AG04450 (cell line): ENCODE measurements at regions not wholly inside any gene's neighbourhood (a gene's known extent, or its start where the extent isn't known, plus 50 kb on each side); places are given as distances from the start of the nearest gene placed in this dataset.

ENCODE experiments used
- CTCF ChIA-PET: fragments of 300-600, 350-600 bp; formaldehyde crosslinking; extraction: SDS; loops from one replicate; lab custom pipeline; 2022; ENCODE audit warnings: antibody characterized with exemption, inconsistent platforms; lab: Charles Lee
- POLR2A ChIA-PET: fragments of 350-600 bp; formaldehyde crosslinking; extraction: SDS; loops from one replicate; lab custom pipeline; 2021; ENCODE audit warnings: antibody characterized with exemption, inconsistent platforms; lab: Yijun Ruan, JAX
- DNase-seq: peaks from one replicate; pipeline ENCODE4 v3.0.0-alpha.2; 2011; ENCODE audit warnings: low read depth, low spot score
- H3K27ac ChIP-seq: one replicate; pipeline ENCODE4 v1.5.1; 2012; ENCODE audit warnings: low read depth, low read length, control low read depth
- H3K27me3 ChIP-seq: one replicate; pipeline ENCODE4 v1.6.0; 2012; ENCODE audit warnings: low read length; ENCODE audit not compliant: control insufficient read depth, insufficient read depth
- H3K4me3 ChIP-seq: 2 replicates; pipeline ENCODE4 v1.5.1; 2011; ENCODE audit warnings: mild to moderate bottlenecking, low read depth, low read length, control low read depth
- H3K9me3 ChIP-seq: 2 replicates; pipeline ENCODE4 v1.5.1; 2012; ENCODE audit warnings: low read length; ENCODE audit not compliant: control insufficient read depth, insufficient read depth
- TF ChIP-seq, protein P1 (sequence below): IDR thresholded peaks from 2 replicates; pipeline ENCODE4 v1.5.1; 2011; ENCODE audit warnings: low read depth, low read length, control low read depth, inconsistent platforms

DNA sequence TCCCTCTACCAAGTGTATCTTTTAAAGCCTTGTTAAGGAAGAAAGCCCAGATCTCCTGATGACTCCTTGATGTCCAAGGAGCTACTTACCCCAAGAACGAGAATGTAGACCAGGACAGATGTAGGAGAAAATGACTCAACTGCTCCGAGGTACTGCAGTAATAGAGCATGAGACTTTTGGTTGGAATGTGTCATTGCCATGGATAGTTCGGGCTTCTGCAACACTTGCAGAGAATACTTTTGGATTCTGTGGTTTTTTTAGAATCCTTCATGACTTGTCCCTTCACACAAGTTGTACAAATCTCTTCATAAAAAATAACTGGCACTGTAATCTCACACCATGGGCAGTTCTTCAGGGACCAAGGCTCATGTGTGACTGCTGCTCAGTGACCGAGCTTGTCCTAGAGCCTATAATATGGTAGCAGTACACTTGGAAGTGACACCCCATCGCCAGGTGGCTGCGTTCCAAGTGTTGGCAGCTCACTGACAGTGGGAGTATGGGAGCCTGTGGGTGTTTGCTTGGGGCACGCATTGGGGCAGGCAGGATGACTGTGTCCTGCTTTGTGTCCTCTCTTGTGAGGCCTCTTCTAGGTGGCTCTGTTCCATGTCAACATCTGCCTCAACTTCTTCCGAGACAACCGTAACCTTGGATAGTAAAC lies 87.9 kb upstream of the WDR1 start:
- ChIA-PET POLR2A (no interaction called here), CTCF (no interaction called here)
- Histone ChIP-seq H3K4me3 (no peak overlapping the region), H3K9me3 (no peaks in the 10 kb centered on the region), H3K27me3 (no peaks in the 10 kb centered on the region), H3K27ac (no peak overlapping the region)
- DNase-seq = no peak
- TF ChIP-seq, protein P1, sequence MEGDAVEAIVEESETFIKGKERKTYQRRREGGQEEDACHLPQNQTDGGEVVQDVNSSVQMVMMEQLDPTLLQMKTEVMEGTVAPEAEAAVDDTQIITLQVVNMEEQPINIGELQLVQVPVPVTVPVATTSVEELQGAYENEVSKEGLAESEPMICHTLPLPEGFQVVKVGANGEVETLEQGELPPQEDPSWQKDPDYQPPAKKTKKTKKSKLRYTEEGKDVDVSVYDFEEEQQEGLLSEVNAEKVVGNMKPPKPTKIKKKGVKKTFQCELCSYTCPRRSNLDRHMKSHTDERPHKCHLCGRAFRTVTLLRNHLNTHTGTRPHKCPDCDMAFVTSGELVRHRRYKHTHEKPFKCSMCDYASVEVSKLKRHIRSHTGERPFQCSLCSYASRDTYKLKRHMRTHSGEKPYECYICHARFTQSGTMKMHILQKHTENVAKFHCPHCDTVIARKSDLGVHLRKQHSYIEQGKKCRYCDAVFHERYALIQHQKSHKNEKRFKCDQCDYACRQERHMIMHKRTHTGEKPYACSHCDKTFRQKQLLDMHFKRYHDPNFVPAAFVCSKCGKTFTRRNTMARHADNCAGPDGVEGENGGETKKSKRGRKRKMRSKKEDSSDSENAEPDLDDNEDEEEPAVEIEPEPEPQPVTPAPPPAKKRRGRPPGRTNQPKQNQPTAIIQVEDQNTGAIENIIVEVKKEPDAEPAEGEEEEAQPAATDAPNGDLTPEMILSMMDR = no peak

DNA sequence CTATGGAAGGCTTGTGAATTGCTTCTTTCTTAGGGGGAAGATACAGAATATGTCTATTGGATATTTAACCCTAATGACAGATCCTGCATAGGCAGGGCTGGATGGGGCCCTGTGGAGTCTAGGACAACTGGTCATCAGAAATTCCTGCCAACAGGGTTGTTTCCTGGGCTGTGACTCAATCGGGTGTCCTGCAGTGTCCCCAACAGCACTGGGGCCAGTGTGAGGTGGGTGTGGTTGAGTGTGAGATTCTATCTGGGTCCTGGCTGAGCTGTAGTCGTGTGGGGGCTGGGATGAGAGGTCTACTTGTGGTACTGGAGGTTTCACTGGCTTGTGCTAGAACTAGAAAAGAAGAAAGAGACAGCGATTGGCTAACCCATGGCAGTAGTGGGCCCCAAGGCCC lies 87.3 kb upstream of the WDR1 start:
- ChIA-PET CTCF (no interaction called here), POLR2A (no interaction called here)
- H3K4me3 ChIP-seq = no peak overlapping the region
- no peaks in the 10 kb centered on the region for H3K27me3 ChIP-seq
- H3K27ac ChIP-seq = no peak overlapping the region
- TF ChIP-seq, protein P1 = no peak
- DNase-seq = no peak
- no peaks in the 10 kb centered on the region for H3K9me3 ChIP-seq

DNA sequence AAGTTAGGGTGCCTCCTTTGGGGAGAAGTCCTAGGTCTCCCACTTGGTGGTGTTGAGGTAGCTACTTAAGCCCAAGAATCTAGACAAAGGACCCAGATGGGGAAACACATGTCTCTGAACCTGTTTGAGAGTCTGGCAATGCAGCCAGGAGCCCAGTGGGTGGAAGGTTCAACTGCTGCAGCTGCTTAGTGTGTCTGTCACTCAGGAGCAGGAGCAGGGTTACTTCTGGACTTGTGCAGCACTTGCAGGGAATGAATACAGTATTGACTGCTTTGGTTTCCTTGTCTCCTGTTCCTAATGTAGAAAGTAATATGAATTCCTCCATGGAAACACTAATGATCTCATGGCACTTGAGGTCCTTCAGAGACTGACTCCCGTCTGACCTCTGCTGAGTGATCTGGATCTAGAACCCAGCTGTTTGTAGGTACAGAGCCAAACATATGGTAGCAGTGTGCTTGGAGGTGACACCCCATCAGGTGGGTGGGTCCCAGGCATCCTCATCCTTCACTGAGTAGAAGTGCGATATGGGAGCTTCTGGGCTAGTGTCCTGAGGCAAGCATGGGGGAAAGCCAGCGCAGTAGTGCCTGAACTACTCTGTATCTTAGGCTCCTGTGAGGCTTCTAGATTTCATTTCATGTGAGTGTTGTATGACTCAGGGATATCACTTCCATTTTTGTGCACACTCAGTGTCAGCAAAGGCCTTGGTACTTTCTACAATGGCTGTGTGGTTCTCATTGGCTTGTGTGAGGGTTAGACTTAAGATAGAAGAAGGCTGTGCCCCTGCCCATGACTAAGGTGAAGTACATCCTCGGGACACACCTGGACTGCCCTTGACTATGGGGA lies 85.0 kb upstream of the WDR1 start:
- no peak overlapping the region for H3K4me3 ChIP-seq
- DNase-seq = no peak
- TF ChIP-seq, protein P1 = no peak
- H3K27ac ChIP-seq = no peak overlapping the region
- POLR2A ChIA-PET = no interaction called here
- no peaks in the 10 kb centered on the region for H3K27me3 ChIP-seq
- CTCF ChIA-PET = no interaction called here
- H3K9me3 ChIP-seq = no peaks in the 10 kb centered on the region

DNA sequence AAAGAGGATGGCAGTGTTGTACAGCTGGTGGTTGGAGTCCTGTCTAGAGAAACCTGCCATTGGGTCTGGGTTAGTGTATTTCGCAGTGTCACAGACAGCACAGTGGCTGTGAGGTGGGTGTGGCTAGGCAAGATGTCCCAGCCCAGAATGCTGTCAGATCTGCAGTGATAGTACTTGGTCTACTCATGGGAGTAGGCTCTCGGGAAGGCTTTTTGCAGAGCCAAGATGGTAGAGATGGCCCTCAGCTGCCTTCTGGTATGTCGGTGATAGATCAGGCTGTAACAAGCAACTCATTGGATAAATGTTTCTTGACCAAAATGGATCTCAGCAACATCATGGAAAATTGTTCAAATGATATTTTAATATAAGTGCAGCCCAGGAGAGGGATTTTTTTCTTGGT lies 84.3 kb upstream of the WDR1 start:
- Histone ChIP-seq H3K9me3 (no peaks in the 10 kb centered on the region), H3K27ac (no peak overlapping the region), H3K4me3 (no peak overlapping the region), H3K27me3 (no peaks in the 10 kb centered on the region)
- CTCF ChIA-PET = no interaction called here
- no peak for DNase-seq
- POLR2A ChIA-PET = no interaction called here
- TF ChIP-seq, protein P1 = no peak

DNA sequence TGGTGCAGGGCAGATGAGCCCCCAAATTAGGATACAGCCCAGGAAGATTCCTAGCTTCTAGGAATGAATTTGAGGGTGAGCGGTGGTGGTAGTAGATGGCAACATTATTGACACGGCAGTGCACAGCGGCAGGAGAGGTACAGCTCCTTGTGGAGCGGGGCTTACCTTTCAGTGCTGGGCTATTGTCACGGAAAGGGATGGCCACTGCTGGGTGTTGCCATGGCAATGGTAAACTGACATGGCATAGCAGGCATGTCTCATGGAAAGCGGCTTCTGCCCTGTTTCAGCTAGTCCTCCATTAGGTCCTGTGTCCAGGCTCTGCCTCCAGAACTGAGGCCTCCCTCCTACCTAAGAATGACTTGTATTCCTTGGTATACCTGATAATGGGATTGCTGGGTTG lies 81.8 kb upstream of the WDR1 start:
- Histone ChIP-seq H3K27ac (no peak overlapping the region), H3K9me3 (no peaks in the 10 kb centered on the region), H3K27me3 (no peaks in the 10 kb centered on the region), H3K4me3 (no peak overlapping the region)
- TF ChIP-seq, protein P1 = no peak
- ChIA-PET POLR2A (no interaction called here), CTCF (interaction anchor here (1.7 kb wide), 1 partner anchor 40 kb away, joined by 5 read pairs; no protein-coding TSS in a partner anchor)
- no peak for DNase-seq
